HG02852 (cell line): ENCODE measurements at regions not wholly inside any gene's neighbourhood (a gene's known extent, or its start where the extent isn't known, plus 50 kb on each side); places are given as distances from the start of the nearest gene placed in this dataset.
"Not testable (repeated sequence)": the region's sequence is repeated elsewhere in the genome, so short reads cannot be mapped to it uniquely, and the experiment has no call there.

ENCODE experiments used
- ATAC-seq: cut with Tn5 transposase; IDR thresholded peaks from one replicate; pipeline ENCODE4 v1.9.1; 2021; ENCODE audit warnings: mild to moderate bottlenecking, moderate library complexity; ENCODE audit not compliant: unreplicated experiment

- not testable (repeated sequence) for ATAC-seq
These were observed 2137.8 kb upstream of the DEFB115 start for GRCh38 chr20:29119684-29120083.

- not testable (repeated sequence) for ATAC-seq
These were observed 2137.4 kb upstream of the DEFB115 start for GRCh38 chr20:29120088-29120487.

- not testable (repeated sequence) for ATAC-seq
These were observed 2136.9 kb upstream of the DEFB115 start for GRCh38 chr20:29120575-29120974.

- ATAC-seq, result not testable (repeated sequence)
These were observed 2134.7 kb upstream of the DEFB115 start for GRCh38 chr20:29122784-29123183.

GRCh38 chr20:29123861-29124260 is 2133.6 kb upstream of the DEFB115 start:
- no peak for ATAC-seq
